IMR-90 (cell line): ENCODE measurements at regions not wholly inside any gene's neighbourhood (a gene's known extent, or its start where the extent isn't known, plus 50 kb on each side); places are given as distances from the start of the nearest gene placed in this dataset.

Experiments used
- ATAC-seq: fragments of 200-7000 bp; cut with Tn5 transposase; 2 replicates; pipeline ENCODE4 v1.9.1; 2020; ENCODE audit warnings: low read depth, mild to moderate bottlenecking, moderate library complexity
- BruUV-seq: library from RNA; stranded (reverse); fragments of 400-500 nt; replicated peaks from 2 replicates; lab custom pipeline; 2021; lab: Mats Ljungman, UMichigan
- CTCF ChIA-PET: fragments of 300-600 bp; formaldehyde crosslinking; extraction: SDS; loops from one replicate; lab custom pipeline; 2021; ENCODE audit warnings: antibody characterized with exemption; lab: Yijun Ruan, JAX
- POLR2A ChIA-PET: fragments of 300-600 bp; sonication (Branson Sonifier 250); formaldehyde crosslinking; loops from one replicate; lab custom pipeline; 2022; ENCODE audit warnings: antibody characterized with exemption; ENCODE audit not compliant: unreplicated experiment; lab: Charles Lee
- DNase-seq: peaks from one replicate; pipeline ENCODE4 v3.0.0; 2013
- H2AFZ ChIP-seq: replicated peaks from 2 replicates; pipeline ENCODE3; 2013; ENCODE audit warnings: low read length, mild to moderate bottlenecking; ENCODE audit not compliant: poor library complexity
- H2AK5ac ChIP-seq: 2 replicates; pipeline ENCODE4 v1.6.1; 2013; ENCODE audit warnings: low read depth, low read length, inconsistent platforms
- H2AK9ac ChIP-seq: replicated peaks from 2 replicates; pipeline ENCODE3; 2013; ENCODE audit warnings: mild to moderate bottlenecking, low read depth, low read length, moderate library complexity; ENCODE audit not compliant: poor library complexity
- H2BK120ac ChIP-seq: 2 replicates; pipeline ENCODE4 v1.6.1; 2013; ENCODE audit warnings: low read depth, low read length, inconsistent platforms
- H2BK15ac ChIP-seq: 3 replicates; pipeline ENCODE4 v1.6.1; 2013; ENCODE audit warnings: low read depth, low read length, inconsistent platforms
- H2BK20ac ChIP-seq: 2 replicates; pipeline ENCODE4 v1.6.1; 2013; ENCODE audit warnings: low read depth, mild to moderate bottlenecking, inconsistent platforms, low read length, moderate library complexity
- H2BK5ac ChIP-seq: 2 replicates; pipeline ENCODE4 v1.6.1; 2013; ENCODE audit warnings: mild to moderate bottlenecking, low read depth, low read length, inconsistent platforms; ENCODE audit not compliant: poor library complexity, severe bottlenecking
- H3K14ac ChIP-seq: replicated peaks from 2 replicates; pipeline ENCODE4 v1.6.1; 2013; ENCODE audit warnings: low read depth, low read length, inconsistent platforms
- H3K18ac ChIP-seq: 2 replicates; pipeline ENCODE4 v1.6.1; 2013; ENCODE audit warnings: low read depth, low read length, control low read depth
- H3K23ac ChIP-seq: 2 replicates; pipeline ENCODE4 v1.6.1; 2013; ENCODE audit warnings: low read depth, low read length, inconsistent platforms
- H3K27ac ChIP-seq: 2 replicates; pipeline ENCODE4 v1.5.1; 2013; ENCODE audit warnings: mild to moderate bottlenecking, control low read depth, low read length; ENCODE audit not compliant: insufficient read depth
- H3K27me3 ChIP-seq: 2 replicates; pipeline ENCODE4 v1.6.1; 2013; ENCODE audit warnings: low read length; ENCODE audit not compliant: control insufficient read depth, insufficient read depth
- H3K36me3 ChIP-seq: 2 replicates; pipeline ENCODE4 v1.6.1; 2013; ENCODE audit warnings: low read length, mixed read lengths; ENCODE audit not compliant: control insufficient read depth, insufficient read depth
- H3K4ac ChIP-seq: 2 replicates; pipeline ENCODE4 v1.6.1; 2013; ENCODE audit warnings: low read depth, low read length, inconsistent platforms
- H3K4me1 ChIP-seq: 2 replicates; pipeline ENCODE4 v1.6.1; 2013; ENCODE audit warnings: low read length, mixed read lengths; ENCODE audit not compliant: control insufficient read depth, insufficient read depth
- H3K4me2 ChIP-seq: 2 replicates; pipeline ENCODE4 v1.6.1; 2013; ENCODE audit warnings: low read depth, mild to moderate bottlenecking, control low read depth, low read length, moderate library complexity
- H3K4me3 ChIP-seq: 2 replicates; pipeline ENCODE4 v1.5.1; 2013; ENCODE audit warnings: low read depth, mild to moderate bottlenecking, control low read depth, low read length, moderate library complexity; ENCODE audit not compliant: insufficient read depth
- H3K56ac ChIP-seq: 2 replicates; pipeline ENCODE4 v1.6.1; 2013; ENCODE audit warnings: low read length, inconsistent platforms; ENCODE audit not compliant: insufficient read depth; ENCODE audit errors: extremely low read depth
- H3K79me1 ChIP-seq, 2 experiments: 2 replicates each; pipeline ENCODE4 v1.6.1; 2013; ENCODE audit warnings: low read length in 2 of 2, inconsistent platforms in 1 of 2, low read depth in 1 of 2
- H3K9ac ChIP-seq: 2 replicates; pipeline ENCODE4 v1.6.1; 2013; ENCODE audit warnings: low read depth, low read length, control low read depth
- H3K9me1 ChIP-seq: 2 replicates; pipeline ENCODE4 v1.6.1; 2013; ENCODE audit warnings: low read length, inconsistent platforms; ENCODE audit not compliant: insufficient read depth
- H3K9me3 ChIP-seq: 2 replicates; pipeline ENCODE4 v1.6.1; 2013; ENCODE audit warnings: low read length; ENCODE audit not compliant: control insufficient read depth, insufficient read depth
- H4K20me1 ChIP-seq: 2 replicates; pipeline ENCODE4 v1.6.1; 2013; ENCODE audit warnings: low read length, inconsistent platforms; ENCODE audit not compliant: insufficient read depth
- H4K5ac ChIP-seq: 2 replicates; pipeline ENCODE4 v1.6.1; 2013; ENCODE audit warnings: mild to moderate bottlenecking, low read depth, low read length, control low read depth
- H4K8ac ChIP-seq, 2 experiments: 2 replicates each; pipeline ENCODE4 v1.6.1; 2013; ENCODE audit warnings: low read depth in 2 of 2, low read length in 2 of 2, control low read depth in 1 of 2, inconsistent platforms in 1 of 2
- H4K91ac ChIP-seq: 2 replicates; pipeline ENCODE4 v1.6.1; 2013; ENCODE audit warnings: low read depth, low read length, inconsistent platforms; ENCODE audit not compliant: insufficient read depth
- BHLHE40 ChIP-seq: fragments of 150-350 bp; IDR thresholded peaks from 2 replicates; pipeline ENCODE4 v1.6.1; 2016; ENCODE audit warnings: mild to moderate bottlenecking, low read depth, low read length
- FOS ChIP-seq: fragments of 150-350 bp; IDR thresholded peaks from 2 replicates; pipeline ENCODE4 v1.6.1; 2016; ENCODE audit warnings: low read depth, low read length
- MAFK ChIP-seq: IDR thresholded peaks from 2 replicates; pipeline ENCODE4 v1.6.1; 2012; ENCODE audit warnings: low read depth, low read length, improper control_type of control experiment
- MAZ ChIP-seq: IDR thresholded peaks from 2 replicates; pipeline ENCODE4 v1.6.1; 2012; ENCODE audit warnings: low read depth, mild to moderate bottlenecking, low read length, improper control_type of control experiment, moderate library complexity, borderline replicate concordance
- NFE2L2 ChIP-seq: fragments of 150-350 bp; IDR thresholded peaks from 2 replicates; pipeline ENCODE4 v1.6.1; 2016; ENCODE audit warnings: low read depth, mild to moderate bottlenecking, low read length
- POLR2A ChIP-seq: IDR thresholded peaks from 2 replicates; pipeline ENCODE4 v1.6.1; 2012; ENCODE audit warnings: mild to moderate bottlenecking, low read depth, low read length
- RCOR1 ChIP-seq: IDR thresholded peaks from 2 replicates; pipeline ENCODE4 v1.6.1; 2012; ENCODE audit warnings: mild to moderate bottlenecking, low read length, improper control_type of control experiment; ENCODE audit not compliant: insufficient replicate concordance
- RFX5 ChIP-seq: IDR thresholded peaks from 2 replicates; pipeline ENCODE4 v1.8.0; 2012; ENCODE audit warnings: low read depth, mild to moderate bottlenecking, low read length, moderate library complexity
- SMC3 ChIP-seq: fragments of 150-350 bp; IDR thresholded peaks from 2 replicates; pipeline ENCODE4 v1.6.1; 2016; ENCODE audit warnings: low read depth, mild to moderate bottlenecking, antibody characterized with exemption, low read length, moderate library complexity
- whole genome bisulfite sequencing, 2 experiments: methylation state at CpG; one replicate each; pipeline versions ENCODE4 v1.1.5 to v1.1.7; 2013; ENCODE audit warnings: missing lambda C conversion rate in 2 of 2; ENCODE audit not compliant: insufficient read length in 1 of 2; ENCODE audit errors: extremely low coverage in 2 of 2; 5-methylcytosine and 5-hydroxymethylcytosine counted together
- dilution Hi-C: fragments of 300-500 bp; cut with HindIII; formaldehyde crosslinking; loops from one replicate; pipeline ENCODE4 v1.14.3; 2018; ENCODE audit warnings: low sequenced_read_pairs; ENCODE audit not compliant: unreplicated experiment
- in situ Hi-C: fragments of 300-500 bp; cut with MboI; formaldehyde crosslinking; loops from 3 replicates; pipeline ENCODE4 v1.14.3; 2019; ENCODE audit warnings: low sequenced_read_pairs, inconsistent platforms, mixed read lengths
- intact Hi-C: fragments of 100-400 bp; cut with micrococcal nuclease; formaldehyde crosslinking; loops from 2 replicates; pipeline ENCODE4 v1.10.0; 2022
- TF ChIP-seq, protein P1 (sequence below): fragments of 150-350 bp; IDR thresholded peaks from 2 replicates; pipeline ENCODE4 v1.6.1; 2017; ENCODE audit warnings: mild to moderate bottlenecking, antibody characterized with exemption, low read length, low read depth
- TF ChIP-seq, protein P2 (sequence below): fragments of 150-350 bp; IDR thresholded peaks from 2 replicates; pipeline ENCODE4 v1.6.1; 2016; ENCODE audit warnings: low read depth, mild to moderate bottlenecking, low read length, moderate library complexity, borderline replicate concordance

DNA sequence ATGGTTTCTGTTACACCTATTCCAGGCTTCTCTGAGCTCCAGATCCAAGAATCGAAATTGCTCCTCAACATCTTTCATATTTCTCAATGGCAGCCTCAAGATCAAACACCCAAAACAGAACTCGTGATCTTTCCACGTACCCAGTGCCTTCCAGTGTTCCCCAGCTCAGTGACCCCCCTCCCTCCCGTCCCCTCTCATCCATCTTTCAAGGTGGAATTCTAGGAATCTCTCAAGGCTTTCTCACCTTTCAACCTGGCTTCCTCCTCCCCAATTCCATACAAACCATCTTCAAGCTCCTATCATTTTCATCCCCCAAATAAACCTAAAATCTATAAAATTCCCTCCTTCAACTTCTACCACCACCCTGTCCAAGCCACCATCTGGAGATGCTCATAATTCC lies 615.3 kb downstream of the BNC2 start:
- H2BK15ac ChIP-seq = no peak overlapping the region
- WGBS, 2 experiments = 70% methylated on average over 4 of the region's 4 CpGs; no CpG with 5 or more reads in 1 of the 2 experiments
- ChIA-PET CTCF (interaction anchor here (1.2 kb wide), 1 partner anchor 13 kb away, joined by 3 read pairs; no protein-coding TSS in a partner anchor), POLR2A (no interaction called here)
- H3K36me3 ChIP-seq = no peaks in the 10 kb centered on the region
- no peaks in the 10 kb centered on the region for H3K9me3 ChIP-seq
- dilution Hi-C loops = no loop called here
- no peak overlapping the region for H3K4ac ChIP-seq
- no peak overlapping the region for H3K14ac ChIP-seq
- TF ChIP-seq NFE2L2 (no peak), BHLHE40 (no peak), MAZ (no peak), SMC3 (no peak), MAFK (no peak), FOS (no peak), RFX5 (no peak), POLR2A (no peak), RCOR1 (no peak)
- TF ChIP-seq, protein P1, sequence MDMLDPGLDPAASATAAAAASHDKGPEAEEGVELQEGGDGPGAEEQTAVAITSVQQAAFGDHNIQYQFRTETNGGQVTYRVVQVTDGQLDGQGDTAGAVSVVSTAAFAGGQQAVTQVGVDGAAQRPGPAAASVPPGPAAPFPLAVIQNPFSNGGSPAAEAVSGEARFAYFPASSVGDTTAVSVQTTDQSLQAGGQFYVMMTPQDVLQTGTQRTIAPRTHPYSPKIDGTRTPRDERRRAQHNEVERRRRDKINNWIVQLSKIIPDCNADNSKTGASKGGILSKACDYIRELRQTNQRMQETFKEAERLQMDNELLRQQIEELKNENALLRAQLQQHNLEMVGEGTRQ = no peak
- TF ChIP-seq, protein P2, sequence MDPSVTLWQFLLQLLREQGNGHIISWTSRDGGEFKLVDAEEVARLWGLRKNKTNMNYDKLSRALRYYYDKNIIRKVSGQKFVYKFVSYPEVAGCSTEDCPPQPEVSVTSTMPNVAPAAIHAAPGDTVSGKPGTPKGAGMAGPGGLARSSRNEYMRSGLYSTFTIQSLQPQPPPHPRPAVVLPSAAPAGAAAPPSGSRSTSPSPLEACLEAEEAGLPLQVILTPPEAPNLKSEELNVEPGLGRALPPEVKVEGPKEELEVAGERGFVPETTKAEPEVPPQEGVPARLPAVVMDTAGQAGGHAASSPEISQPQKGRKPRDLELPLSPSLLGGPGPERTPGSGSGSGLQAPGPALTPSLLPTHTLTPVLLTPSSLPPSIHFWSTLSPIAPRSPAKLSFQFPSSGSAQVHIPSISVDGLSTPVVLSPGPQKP = no peak
- H3K79me1 ChIP-seq = no peaks in the 10 kb centered on the region
- H3K4me2 ChIP-seq = no peak overlapping the region
- ATAC-seq = no peak
- intact Hi-C loops = no loop called here
- no peak overlapping the region for H2BK20ac ChIP-seq
- H3K4me3 ChIP-seq = no peak overlapping the region
- no peak overlapping the region for H2AK9ac ChIP-seq
- H4K20me1 ChIP-seq = no peaks in the 10 kb centered on the region
- H4K5ac ChIP-seq = no peak overlapping the region
- H4K8ac ChIP-seq = no peak overlapping the region
- no peak overlapping the region for H3K18ac ChIP-seq
- no TSS peak for BruUV-seq
- H3K9ac ChIP-seq = no peak overlapping the region
- no peak for DNase-seq
- no peak overlapping the region for H3K56ac ChIP-seq
- no peak overlapping the region for H3K27ac ChIP-seq
- peaks cover 2% of the 10 kb centered on the region; the same call in 1 of the 2 replicates for H3K4me1 ChIP-seq
- no peaks in the 10 kb centered on the region; the same call in none of the 2 replicates for H3K27me3 ChIP-seq
- no peak overlapping the region for H4K91ac ChIP-seq
- no peaks in the 10 kb centered on the region; the same call in 1 of the 2 replicates for H3K9me1 ChIP-seq
- H2BK120ac ChIP-seq = no peak overlapping the region
- H2BK5ac ChIP-seq = no peak overlapping the region
- no peak overlapping the region for H2AFZ ChIP-seq
- H2AK5ac ChIP-seq = no peak overlapping the region
- H3K23ac ChIP-seq = no peak overlapping the region
- in situ Hi-C loops = no loop called here
